ENCODE measurements at regions not wholly inside any gene's neighbourhood (a gene's known extent, or its start where the extent isn't known, plus 50 kb on each side); places are given as distances from the start of the nearest gene placed in this dataset.
"Not testable (repeated sequence)": the region's sequence is repeated elsewhere in the genome, so short reads cannot be mapped to it uniquely, and the experiment has no call there.

- no peak for FAIRE-seq
These were observed 51.7 kb downstream of the UBE2NL start for GRCh38 chrX:143935601-143936000.

GRCh38 chrX:143940119-143940518, 56.2 kb downstream of the UBE2NL start:
- FAIRE-seq, result no peak

DNA sequence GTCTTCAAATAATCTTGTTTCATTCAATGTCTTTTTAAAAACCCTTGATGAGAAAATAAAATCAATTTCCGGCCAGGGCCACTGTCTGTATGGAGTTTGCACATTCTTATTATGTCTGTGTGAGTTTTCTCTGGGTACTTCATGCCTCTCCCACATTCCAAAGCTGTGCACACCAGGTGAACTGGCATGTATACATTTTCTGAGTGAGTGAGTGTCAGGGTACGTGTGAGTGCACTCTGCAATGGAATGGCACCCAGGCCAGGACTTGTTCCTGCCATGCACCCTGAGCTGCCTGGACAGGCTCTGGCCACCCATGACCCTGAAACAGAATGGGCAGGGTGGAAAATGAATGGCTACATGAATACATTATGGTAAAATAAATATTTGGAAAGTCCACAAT, 61.3 kb downstream of the UBE2NL start:
- no peak for FAIRE-seq

DNA sequence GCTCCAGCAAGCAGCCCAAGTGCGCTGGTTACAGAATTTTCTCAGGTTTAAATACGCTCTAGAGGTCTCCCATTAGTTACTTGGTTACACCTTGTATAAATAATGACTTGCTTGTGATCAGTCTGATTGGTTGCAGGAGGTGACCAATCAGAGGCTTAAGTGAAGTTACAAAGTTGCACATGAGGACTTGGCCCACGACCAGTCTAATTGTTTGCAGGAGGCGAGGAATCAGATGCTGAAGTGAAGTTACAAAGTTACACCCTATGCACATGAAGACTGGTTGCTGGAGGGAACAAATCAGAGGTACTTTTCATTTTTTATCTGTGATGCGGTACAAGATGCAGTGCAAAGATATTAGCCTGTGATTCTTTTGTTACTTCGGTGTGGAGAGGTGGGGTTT, 80.7 kb downstream of the UBE2NL start:
- no peak for FAIRE-seq

DNA sequence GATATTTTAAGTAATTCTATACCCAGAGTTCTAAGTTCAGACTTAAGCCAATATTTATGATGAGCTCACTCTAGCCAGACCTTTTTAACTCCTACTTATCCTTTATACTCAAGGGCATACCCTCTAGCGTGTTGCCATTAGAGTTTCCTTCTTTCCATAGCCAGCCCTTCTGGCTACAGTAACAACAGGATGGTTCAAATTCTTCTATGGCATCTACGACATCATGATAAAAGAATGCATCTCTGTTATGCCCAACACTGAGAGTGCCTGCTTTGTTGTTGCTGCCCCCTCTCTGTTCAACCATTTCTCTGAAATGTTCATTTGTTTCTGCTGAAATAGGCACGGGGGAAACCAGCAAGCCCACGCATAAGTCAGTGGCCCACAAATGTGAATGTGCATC, 104.5 kb downstream of the UBE2NL start:
- no peak for FAIRE-seq

DNA sequence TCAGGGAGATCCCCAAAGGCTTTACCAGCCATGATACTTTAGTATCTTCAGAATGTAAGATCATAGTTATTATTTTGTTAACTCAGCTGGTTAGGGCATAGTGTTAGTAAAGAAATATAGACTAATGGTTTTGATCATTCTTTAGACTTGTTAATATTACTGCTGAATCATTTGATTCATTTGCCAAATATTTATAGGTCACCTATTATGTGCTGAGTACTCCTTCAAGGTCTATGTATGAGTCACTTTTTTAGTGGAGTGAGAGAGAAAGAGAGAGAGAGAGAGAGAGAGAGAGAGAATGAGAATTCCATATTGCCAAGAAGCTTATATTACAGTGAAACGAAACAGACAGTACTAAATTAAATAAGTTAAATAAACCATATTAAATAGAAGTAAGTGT, 110.3 kb downstream of the UBE2NL start:
- FAIRE-seq, result no peak

GRCh38 chrX:143998261-143998660, 114.4 kb downstream of the UBE2NL start:
- no peak for FAIRE-seq

DNA sequence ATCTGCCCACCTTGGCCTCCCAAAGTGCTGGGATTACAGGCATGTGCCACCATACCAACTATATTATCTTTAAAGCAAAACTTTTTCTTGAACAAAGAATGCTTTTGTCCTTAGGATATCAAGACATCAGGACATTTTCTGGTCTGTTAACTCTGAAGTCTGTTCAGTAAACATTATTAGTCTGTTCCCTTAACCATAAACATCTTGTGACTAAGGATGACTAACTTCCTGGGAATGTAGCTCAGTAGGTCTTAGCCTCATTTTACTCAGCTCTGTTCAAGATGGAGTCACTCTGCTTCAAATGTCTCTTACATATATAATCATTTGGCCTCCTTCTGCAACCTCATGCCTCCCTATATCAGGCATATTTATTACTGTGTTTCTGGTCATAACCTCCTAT, 122.9 kb downstream of the UBE2NL start:
- FAIRE-seq, result peak; percentile 61

DNA sequence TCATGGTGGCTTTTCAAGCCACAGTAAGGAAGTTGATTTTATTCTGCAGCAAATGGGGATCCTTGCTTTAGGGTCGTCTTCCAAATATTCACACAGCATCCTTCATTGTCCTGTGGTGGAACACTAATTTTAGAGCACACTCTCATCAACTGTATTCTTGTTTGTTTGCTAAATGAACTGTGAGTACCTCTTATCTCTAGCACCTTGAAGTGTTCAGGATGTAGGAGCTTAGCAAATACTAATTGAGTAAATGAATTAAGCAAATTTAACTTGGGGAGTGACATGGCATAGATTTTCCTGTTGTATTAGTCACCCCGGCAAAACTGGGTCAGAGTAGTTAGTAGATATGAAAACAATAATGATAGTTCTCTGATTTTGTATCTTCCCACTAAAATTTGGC, 156.9 kb downstream of the UBE2NL start:
- no peak for FAIRE-seq

DNA sequence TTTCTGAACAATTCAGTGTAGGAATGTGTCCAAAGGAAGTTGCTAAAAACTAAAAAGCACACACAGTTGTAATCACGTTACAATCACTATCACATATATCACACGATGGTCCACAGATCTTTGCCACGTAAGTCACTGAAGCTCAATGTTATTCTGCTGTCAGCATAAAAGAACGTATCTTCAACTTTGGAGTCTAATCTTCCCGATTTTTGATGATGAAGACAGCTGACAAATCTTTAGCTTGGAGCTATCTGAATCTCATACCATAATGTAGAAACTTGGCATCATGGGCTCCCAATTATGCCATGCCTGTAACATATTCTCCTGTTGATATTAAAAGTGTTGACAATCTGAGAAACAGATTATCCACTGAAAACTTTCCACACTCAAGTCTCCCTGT, 158.4 kb downstream of the UBE2NL start:
- FAIRE-seq, result no peak

- no peak for FAIRE-seq
These were observed 191.6 kb downstream of the UBE2NL start for GRCh38 chrX:144075432-144075831.

DNA sequence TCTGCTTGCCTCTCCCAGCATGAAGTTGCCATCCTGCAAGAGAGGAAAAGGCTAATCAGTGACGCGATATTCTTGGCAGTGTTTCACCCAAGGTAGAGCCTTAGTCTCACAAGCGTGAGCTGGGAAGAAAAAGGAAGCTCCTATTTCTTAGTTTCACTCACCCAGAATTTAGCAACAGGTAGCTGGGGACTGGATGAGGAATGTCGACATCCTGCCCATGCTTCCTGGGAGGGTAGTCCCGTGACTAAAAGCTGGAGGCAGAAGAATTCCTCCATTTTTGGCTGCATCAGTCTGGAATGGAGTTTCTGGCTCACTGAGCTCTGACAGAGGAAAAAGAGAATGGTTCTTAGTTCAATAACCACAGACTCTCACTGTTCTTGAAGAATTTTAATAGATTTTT, 198.4 kb downstream of the UBE2NL start:
- not testable (repeated sequence) for FAIRE-seq

GRCh38 chrX:144089674-144090073, 205.8 kb downstream of the UBE2NL start:
- not testable (repeated sequence) for FAIRE-seq

DNA sequence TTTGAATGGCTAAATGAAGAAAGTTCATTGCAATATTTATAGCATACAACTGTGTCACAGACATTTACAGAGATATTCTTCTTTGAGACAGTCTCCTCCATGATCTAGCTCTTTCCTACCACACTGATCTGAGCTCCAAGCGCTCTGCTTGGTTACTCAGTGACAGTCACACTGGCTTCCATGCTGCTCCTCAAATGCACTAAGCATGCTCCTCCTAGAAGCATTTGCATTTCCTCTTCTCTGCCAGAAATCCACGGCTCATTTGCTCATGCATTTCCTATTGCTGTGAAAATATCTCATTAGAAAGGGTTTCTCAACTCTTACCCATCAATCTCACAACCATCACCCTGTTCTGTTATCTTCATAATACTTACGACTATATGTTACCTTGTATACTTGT, 208.2 kb downstream of the UBE2NL start:
- not testable (repeated sequence) for FAIRE-seq

GRCh38 chrX:144119490-144119889, 235.6 kb downstream of the UBE2NL start:
- FAIRE-seq, result peak; percentile 33

GRCh38 chrX:144121566-144121965, 237.7 kb downstream of the UBE2NL start:
- FAIRE-seq, result not testable (repeated sequence)

DNA sequence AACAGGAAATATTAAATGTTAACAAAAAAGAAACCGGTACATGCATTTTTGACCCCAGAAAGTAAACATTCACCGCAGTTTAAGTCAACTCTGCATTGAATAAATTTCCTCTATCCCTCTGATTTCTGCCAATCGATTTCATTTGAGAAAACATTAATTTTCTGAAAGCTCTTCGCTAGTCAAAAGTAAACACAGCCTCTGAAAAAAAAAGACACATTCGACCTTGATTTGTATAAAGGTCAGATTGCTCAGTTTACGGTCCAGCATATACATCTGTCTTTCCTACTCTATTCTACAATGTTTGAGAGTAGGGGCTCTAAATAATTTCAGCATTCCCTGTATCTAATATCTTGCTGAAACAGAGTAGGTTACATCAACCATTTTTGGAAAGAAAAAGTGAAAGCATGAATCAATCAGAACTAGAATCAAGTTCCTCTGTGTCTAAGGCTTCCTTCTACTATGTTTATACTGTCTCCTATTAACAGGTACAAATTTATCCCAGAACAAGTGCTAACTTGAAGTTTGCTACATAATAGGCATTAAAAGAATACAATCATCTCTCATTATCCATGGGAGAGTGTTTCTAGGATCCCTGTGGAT, 243.8 kb downstream of the UBE2NL start:
- FAIRE-seq, result peak; percentile 100

DNA sequence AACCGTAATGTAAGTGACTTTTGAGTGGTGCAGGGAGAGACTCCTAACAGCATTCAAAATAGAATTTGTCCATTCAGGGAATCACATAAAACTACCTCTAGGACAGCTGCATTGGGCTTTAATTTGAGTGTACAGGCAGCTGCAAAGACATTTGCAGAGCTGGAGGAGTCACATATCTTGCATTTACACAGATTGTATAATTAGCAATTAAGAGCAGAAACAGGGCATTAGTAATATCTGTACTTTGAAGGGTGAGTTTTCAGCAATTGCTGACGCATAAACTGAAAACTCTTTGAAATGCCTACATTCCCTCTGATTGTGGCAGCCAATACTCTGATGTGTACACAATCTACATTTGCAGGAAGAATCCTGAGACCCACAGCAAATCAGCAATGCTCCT, 245.6 kb downstream of the UBE2NL start:
- FAIRE-seq, result not testable (repeated sequence)

DNA sequence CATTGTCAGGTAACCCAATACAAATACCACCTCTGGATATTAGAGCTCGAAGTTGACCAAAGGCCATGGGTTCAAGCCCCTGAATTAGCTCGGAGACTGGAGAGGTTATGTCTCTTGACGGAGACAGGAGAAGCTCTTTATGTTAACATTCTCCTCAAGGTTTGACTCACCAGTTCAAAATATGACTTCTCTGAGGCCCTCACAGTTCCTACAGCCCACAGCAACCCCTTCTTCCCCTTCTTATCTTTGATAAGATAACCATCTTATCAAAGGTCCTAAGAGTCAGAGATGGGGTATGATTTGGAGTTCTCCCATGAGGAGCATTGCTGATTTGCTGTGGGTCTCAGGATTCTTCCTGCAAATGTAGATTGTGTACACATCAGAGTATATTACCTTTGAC, 246.6 kb downstream of the UBE2NL start:
- FAIRE-seq, result not testable (repeated sequence)

DNA sequence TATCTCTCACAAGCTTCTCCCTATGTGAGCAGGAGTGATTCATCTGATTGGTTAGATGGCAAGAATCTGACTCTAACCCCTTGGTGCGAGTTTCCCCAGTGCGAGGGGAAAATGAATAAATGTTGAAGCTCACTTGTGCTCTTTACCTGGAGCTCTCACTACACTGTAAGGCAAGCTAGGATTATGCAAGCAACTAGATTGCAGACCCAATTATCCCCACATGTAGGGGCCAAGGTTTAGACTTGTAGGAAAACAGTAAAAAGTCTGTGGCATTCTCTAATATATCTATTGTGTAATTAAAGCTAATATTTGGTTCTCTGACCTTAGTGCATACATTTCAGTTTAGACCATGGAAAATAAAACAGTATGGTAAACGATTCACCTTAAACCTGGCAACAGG, 247.2 kb downstream of the UBE2NL start:
- FAIRE-seq, result not testable (repeated sequence)

DNA sequence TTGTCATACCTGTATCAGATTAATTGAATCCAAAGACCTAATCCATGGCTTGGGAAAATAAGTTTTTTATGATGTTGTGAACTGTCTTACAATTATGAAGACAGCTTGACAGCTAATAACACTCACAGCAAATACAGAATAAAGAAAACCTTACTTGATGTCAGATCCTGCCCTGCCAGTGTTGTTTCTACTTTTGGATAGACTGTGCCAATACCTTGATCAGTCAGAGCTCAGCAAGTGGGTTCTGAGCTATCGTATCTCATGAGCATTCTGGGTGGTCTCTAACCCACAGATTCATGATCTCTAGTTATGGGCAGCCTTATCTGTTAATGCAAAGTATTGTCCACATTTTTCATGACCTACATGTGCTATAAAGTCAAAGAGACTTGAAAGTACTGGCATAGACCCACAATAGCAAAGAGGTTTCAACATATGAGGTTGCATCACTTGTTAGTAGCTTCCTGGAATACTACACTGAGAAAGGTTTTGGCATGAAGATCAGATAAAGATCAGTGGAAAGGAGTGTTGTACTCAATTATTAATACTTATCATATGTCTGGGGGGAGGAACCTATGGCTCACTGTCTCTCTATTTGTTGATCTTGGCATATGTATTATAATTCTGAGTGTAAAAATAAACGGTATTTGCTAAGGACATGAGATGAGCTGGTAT, 250.7 kb downstream of the UBE2NL start:
- FAIRE-seq, result not testable (repeated sequence)

- FAIRE-seq, result not testable (repeated sequence)
These were observed 270.6 kb downstream of the UBE2NL start for GRCh38 chrX:144154474-144154873.

DNA sequence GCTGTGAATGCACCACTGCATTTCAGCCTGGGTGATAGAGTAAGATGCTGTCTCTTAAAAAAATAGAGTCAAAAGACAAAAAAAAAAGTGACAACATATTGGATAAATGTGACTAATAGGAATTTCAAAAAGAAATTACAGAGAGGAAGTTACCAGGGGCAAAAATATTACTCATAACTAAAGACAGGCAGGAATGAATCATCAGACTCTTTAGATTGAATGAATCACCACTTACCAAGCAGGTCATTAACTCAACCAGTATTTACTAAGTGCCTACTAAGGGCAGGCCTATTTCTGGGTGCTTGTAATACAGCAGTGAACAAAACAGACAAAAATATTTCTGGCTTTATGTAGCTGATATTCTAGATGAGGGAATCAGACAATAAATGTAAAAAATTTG, 301.3 kb downstream of the UBE2NL start:
- peak; percentile 70 for FAIRE-seq

DNA sequence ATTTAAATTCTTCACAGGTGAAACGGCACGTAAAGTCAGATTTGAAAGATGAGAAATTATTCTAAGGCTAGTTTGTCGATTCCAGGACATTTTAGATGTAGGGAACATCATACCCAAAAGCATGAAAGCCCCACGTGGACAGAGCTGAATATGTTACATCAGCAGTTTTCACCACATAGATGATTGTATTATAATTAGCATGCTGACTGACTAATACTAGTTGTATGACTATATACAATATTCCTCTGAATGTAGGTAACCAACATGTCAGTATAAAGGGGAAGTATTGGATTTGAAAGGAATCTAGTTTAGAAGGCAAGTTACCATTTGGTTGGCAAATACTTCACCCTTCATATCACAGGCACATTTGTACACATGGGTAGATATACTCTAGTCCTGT, 304.6 kb downstream of the UBE2NL start:
- not testable (repeated sequence) for FAIRE-seq

GRCh38 chrX:144197057-144197456, 313.2 kb downstream of the UBE2NL start:
- not testable (repeated sequence) for FAIRE-seq

All from islet of Langerhans (tissue), 1 donor.